Left forelimb (tissue), 1 donor: ENCODE measurements at regions not wholly inside any gene's neighbourhood (a gene's known extent, or its start where the extent isn't known, plus 50 kb on each side); places are given as distances from the start of the nearest gene placed in this dataset.
"Not testable (repeated sequence)": the region's sequence is repeated elsewhere in the genome, so short reads cannot be mapped to it uniquely, and the experiment has no call there.

Experiments
- DNase-seq: peaks from one replicate; pipeline ENCODE4 v3.0.0-alpha.2; 2018; ENCODE audit warnings: low spot score

DNA sequence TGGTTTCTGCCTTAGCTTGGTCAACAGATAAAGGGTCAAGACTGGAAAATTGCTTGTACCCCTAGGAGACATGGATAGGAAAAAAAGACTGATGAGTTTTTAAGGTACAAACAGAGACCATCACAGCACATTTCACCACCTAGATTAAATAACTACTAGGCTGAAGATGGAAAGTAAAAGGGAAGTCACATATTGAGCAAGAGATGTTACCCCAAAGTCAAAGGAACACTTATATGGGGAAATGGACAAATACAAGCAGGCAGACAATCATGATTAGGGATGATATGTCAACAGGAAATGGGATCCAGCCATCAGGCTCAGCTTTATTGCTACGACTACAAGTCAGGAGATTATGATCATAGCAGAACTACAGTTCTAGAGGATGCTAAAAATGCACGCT, 1643.1 kb upstream of the CELF4 start:
- no peak for DNase-seq

- no peak for DNase-seq
Measured at GRCh38 chr18:39208190-39208589, 1642.6 kb upstream of the CELF4 start.

GRCh38 chr18:39206398-39207103, 1641.0 kb upstream of the CELF4 start:
- not testable (repeated sequence) for DNase-seq

DNA sequence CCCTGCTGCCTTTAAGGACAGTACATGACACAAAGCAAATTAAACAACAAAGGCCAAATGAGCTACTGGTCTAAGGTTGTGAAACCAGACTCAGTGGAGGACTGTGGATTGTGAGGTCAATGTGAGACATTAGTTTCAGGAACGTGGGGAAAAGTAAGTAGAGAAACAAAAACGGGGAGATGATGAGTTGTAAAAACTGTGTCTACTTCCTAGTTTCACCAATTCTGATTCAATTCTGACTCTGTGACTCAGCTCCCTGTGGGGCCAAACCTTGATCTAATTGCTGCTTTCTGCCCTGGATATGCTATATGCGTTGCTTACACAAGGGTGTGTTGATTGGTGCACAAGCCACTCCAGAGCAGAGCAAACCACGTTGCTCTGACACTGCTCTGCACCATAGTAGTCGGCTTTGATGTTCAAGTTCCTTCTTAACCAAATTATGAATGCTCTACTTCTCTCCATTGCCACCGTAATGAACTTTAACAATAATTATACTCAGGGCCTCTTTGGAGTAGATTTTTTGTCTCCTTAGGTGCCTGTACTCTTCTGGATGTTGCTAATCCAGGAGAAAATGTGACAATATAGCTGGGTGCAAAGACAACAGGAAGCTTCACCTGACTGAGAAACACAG, 1640.1 kb upstream of the CELF4 start:
- no peak for DNase-seq

DNA sequence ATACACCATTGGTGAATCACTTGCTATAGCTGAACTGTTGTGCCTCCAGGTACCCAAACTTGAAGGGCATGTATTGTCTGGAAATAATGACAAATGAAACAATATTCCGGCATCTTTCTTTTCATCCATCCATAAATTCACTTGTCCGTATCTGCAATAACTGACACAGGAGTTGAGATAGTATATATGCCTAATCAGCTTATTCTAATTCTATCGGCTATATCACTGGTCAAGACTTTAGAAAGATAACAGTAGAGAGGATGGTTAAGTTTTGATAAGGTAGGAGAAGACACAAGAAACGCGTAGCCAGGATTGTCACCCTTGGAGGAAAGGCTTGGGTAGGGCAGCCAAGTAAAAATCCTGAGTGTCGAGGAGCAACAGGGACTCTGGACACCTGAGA, 1634.6 kb upstream of the CELF4 start:
- no peak for DNase-seq

DNA sequence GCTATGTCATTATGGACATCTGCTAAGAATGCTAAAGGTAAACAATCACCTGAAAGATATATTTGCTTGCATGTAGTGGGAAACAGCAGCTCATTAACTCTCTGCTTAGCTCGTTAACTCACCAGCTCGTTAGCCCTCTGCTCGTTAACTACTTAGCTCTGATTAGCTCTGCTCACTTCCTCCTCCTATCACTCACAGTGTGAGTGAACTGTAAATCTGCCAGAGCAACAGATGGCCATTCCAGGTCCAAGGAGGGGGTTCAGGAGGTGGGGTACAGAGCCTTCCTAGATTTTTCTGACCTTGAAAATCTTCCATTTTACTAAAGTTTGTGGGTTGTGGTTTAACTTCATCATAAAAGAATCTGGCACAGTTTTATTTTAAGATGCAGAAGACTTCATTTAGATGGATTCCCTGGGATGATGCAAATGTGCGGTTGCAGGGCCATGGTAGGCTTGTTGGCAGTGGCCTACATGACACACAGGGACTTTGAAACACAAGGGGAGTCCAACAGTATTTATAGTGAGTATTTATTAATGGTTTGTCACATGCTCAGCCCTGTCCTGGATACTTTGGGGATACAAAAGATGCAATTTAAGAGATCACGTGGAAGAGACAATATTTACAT, 1633.7 kb upstream of the CELF4 start:
- no peak for DNase-seq

- DNase-seq, result no peak
Measured at GRCh38 chr18:39198376-39198775, 1632.8 kb upstream of the CELF4 start.

DNA sequence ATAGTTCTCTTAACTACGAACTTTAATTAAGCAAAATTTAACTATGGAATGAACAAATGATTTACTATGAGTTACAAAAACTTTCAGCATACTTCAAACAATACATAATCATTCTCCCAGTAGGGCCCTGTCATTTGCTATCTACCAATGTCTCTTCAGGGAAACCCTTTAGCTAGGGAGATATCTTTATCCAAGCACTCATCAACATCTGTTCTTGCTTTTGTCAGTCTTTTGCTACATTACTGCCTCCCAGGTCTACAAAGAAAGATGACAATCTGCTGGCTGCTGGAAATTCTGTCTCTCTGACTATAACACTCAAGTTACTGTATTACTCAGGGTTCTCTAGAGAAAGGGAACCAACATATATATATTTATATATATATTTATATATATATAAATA, 1626.3 kb upstream of the CELF4 start:
- DNase-seq, result no peak

GRCh38 chr18:39191058-39191457, 1625.5 kb upstream of the CELF4 start:
- no peak for DNase-seq

DNA sequence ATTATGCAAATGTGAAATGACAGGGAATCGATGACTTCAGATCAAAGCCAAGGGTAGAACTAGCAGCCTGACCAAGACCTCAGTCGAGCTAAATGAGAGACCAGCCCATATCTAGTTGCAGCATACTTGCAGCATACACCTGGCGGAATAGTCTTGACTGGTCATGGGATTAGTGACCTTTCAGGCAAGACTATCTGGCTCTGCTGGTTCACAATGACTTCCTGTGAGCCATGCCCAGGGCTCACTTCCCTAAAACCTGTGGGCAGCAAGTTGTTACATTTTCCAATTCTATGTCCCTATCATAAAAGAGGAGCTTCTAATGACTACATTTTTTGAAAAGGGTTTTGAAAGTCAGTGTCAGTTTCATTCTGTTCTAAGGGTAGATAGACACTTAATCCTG, 1624.9 kb upstream of the CELF4 start:
- no peak for DNase-seq

DNA sequence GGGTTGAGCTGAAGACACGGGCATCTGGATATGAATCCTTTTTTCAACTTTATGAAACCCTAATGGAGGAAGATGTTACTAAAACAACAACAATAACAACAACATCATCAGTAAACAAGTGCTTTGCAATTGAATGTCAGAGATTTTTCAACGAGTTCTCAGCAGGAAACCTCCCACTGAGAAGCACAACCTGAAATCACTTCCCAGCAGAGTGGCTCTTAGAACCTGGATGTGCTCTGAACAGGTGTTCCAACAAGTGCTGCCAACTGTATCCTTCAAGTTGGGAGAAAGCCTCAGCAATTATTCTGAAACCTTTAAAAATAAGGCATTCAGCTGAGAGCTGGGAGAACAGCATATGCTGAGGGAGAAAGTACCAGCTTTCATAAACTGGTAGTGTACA, 1622.7 kb upstream of the CELF4 start:
- no peak for DNase-seq

DNA sequence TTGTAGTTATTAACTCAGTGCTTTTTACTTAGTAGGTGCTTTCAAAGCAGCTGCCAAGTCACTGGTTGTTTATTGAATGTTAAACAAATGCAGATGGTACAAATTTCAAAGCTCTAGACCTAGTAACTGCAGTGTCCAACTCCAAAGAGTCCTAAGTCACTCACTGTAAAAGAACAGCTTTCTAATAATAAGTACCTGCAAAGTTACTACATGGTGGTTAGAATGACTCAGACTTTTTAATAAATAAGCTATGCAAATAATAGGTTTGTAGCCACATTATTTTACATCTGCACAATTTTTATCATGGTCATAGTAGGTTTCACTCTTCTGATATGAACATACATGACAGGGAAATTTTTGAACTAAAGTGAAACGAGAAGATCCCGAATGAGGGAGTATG, 1620.4 kb upstream of the CELF4 start:
- no peak for DNase-seq

- no peak for DNase-seq
Measured at GRCh38 chr18:39184176-39184575, 1618.6 kb upstream of the CELF4 start.

DNA sequence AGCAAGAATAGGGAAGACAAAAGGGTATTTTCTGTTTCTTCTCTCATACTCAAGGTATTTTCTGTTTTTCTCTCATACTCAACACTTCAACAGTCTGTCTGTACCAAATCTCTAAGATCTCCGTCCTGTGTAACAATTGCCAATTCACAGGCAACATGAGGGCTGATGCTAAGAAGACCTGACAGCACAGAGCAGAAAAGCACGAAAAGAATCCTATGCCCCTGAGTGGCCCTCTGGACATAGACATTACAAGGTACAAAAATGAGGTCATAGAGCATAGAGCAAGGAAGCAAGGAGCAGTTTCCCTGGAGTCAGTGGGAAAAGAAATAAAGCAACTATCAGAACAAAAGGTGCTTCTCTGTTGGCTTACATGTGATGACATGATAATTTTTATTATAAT, 1612.6 kb upstream of the CELF4 start:
- no peak for DNase-seq

DNA sequence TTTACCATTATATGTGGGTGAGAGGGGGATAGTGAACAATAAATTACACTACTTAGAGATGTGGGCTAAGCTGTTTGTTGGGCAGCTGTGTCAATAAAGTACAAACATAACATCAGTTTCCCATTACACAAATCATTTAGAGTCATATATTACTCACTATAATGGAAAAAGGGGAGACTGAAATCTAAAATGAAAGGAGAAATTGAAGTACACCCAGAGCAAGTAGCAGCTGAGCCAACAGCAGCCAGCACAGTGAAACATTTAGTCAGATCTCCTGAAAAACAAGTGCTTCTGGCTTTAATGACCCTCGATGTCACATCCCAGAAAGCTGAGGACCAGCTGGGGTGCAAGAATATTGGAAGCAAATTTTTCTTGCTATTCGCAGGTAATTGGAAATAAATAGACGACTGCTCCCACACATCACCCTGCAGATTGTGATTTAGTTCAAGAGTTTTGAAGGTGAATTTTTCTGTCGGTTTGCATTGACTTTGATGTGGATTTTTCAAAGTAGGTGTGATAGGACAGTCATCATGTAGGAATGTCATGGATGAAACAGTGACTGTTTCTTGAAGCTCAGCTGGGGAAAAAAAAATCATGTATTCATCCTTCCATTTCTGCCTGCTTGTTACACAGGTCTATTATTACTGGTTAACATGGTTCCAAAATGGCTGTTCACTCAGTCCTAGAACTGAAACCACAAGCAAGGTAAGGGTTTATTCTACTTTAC, 1607.3 kb upstream of the CELF4 start:
- DNase-seq, result no peak

GRCh38 chr18:39168723-39169122, 1603.1 kb upstream of the CELF4 start:
- DNase-seq, result no peak

- no peak for DNase-seq
Measured at GRCh38 chr18:39167990-39168389, 1602.4 kb upstream of the CELF4 start.

DNA sequence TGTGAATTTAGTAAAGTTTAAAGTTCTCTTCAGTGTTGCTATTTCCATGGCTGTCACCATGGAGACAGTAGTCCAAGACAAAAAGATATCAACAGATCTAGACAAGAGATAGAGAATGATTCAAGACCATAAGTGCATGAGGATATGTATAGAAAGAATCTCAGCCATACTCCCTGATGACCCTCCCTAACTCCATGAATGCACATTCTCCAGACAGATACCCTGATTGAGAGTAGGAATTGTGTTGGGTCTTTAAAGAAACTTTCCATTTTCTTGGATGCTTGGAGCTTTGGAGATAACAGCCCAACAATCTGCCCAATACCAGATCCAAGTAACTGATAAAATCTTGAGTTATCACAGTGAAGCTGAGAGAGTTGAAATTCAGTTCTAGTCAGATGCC, 1601.2 kb upstream of the CELF4 start:
- no peak for DNase-seq

DNA sequence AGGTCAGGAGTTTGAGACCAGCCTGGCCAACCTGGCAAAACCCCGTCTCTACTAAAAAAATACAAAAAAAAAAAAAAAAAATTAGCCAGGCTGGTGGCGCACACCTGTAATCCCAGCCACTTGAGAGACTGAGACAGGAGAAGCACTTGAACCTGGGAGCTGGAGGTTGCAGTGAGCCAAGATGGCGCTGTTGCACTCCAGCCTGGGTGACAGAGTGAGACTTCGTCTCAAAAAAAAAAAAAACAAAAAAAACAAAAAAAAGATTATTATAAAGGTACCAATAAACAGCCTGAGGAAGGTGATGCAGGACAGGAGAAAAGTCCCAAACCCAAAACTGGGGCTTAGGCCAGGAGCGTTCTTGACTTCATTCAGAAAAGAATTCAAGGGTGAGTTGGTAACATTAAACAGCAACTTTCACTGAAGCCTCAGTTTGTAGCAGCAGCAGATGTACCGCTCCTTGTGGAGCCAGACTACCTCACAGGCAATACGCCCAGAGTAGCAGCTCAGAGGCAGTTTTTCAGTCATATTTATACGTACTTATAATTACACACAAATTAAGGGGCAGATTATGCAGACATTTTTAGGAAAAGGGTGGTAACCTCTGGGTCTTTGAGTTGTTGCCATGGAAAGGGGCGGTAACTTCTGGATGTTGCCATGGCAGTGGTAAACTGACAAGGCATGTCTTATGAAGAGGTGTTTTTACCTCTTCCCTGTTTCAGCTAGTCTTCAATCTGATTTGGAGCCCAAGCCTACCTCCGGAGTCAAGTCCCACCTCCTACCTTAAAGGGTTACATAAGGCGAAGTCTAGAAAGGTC, 1596.6 kb upstream of the CELF4 start:
- no peak for DNase-seq

DNA sequence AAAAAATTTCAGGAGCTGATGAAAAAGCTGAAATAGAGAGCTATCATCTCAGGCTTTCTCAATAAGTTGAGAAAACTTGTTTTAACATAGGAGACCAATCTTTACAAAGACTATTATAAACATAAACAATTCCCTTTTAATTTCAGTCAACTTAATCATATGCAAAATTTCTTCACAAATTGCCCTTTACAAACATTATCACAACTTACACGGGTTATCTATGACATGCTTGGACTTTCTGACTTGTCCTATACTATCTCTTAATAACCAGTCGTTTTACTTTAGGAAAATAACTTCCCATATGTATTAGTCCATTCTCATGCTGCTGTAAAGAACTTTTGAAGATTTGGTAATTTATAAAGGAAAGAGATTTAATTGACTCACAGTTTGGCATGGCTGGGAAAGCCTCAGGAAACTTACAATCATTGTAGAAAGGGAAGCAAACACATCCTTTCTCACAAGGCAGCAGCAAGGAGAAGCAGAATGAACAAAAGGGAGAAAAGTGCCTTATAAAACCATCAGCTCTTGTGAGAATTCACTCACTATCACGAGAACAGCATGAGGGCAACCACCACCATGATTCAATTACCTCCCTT, 1583.7 kb upstream of the CELF4 start:
- DNase-seq, result no peak

DNA sequence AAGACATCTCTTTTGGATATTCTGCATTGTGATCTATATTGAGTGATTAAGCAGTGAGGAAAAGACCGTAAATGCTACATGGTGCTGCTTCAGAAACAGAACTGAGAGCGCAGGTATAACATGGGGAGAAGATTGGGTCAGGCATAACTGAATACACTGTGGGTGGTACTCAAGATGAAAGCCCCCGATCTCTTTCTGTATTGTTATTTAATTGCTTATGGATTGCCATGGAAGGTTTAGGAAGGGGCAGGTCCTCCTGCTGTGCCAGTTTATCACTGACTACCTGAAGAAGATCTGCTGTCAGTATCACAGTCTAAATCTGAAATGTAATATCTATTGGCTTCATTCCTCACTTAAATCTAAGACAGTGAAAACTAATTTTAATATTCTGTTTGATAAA, 1568.7 kb upstream of the CELF4 start:
- DNase-seq, result no peak

- not testable (repeated sequence) for DNase-seq
Measured at GRCh38 chr18:39127538-39127937, 1561.9 kb upstream of the CELF4 start.
